Stimulated activated CD4-positive, alpha-beta T cell treated with anti-CD3 and anti-CD28 coated beads, Interleukin-15, amount 100 ng/mL, for 24 hours (primary cell): ENCODE measurements at regions not wholly inside any gene's neighbourhood (a gene's known extent, or its start where the extent isn't known, plus 50 kb on each side); places are given as distances from the start of the nearest gene placed in this dataset.

Experiments used
- DNase-seq: peaks from one replicate; pipeline ENCODE4 v3.0.0-alpha.2; 2020

DNA sequence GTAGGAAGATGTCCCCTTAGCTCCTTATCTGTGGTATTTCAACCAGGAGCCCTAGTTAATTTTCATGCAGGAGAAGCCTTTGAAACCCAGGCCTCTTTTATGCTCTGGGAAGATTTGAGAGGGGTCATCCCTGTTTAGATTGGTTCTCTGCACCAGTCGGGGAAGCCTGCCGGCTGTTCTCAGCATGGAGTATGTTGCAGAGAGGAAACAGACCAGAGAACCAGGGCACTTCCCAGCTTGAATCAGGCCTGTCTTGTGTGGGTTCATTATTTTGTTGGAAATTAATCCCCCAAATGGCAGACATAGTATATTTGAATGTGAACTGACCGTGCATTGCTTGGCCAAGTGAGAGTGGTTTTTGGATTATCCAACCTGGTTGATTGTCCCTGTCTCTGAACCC lies 1082.1 kb upstream of the RBFOX1 start:
- DNase-seq = no peak

DNA sequence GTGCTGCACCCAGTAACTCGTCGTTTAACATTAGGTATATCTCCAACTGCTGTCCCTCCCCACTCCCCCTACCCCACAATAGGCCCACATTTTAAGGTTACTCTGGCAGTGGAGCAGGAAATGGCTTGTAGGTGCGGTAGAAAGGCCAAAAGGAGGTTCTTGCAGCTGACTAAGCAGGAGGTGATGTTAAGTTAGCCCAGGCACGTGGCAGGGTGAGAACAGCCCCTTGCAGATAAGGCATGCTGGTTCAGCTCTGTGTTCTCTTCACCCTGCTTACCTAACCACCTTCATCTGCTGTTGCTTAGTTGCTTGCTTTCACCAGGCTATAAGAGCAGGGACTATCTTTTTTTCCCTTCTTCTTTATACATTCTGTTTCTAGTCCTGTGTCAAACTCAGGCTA lies 1082.8 kb upstream of the RBFOX1 start:
- no peak for DNase-seq

DNA sequence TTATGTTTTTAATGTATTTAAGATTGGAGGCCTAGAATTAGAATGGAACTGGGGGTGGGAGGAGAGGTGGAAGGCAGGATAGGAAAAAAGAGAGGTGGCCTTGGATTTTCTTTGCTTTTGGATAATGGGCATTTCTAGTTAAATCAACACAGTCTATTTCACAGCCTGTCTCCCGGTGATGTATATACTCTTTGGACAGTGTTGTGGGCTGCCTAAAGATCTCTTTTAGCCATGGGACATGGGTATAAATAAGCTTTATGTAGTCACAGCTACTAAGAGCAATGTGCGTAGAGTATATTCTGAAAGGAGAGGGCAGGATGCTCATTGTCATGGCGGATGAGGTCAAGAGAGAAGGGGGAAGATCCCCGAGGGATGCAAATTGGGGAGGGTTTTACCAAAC lies 1084.4 kb upstream of the RBFOX1 start:
- no peak for DNase-seq

DNA sequence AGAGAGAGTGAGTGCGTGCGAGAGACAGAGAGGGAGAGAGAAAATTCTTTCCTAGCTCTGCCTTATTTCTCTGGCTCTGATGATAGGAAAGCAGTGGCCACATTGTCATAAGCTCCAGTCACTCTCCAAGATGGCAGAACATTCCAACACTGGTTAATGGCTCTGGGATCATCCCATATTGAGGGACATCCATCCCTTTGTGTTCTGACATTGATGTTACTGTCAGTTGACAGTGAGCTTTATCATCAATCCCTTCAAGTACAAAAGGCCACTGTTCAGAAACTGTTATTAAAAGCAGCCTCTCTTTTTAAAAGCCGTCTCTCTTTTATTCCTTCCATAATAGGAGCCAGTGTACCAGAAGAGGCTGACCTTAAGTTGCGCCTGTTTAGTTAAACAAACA lies 1084.9 kb upstream of the RBFOX1 start:
- DNase-seq = no peak

DNA sequence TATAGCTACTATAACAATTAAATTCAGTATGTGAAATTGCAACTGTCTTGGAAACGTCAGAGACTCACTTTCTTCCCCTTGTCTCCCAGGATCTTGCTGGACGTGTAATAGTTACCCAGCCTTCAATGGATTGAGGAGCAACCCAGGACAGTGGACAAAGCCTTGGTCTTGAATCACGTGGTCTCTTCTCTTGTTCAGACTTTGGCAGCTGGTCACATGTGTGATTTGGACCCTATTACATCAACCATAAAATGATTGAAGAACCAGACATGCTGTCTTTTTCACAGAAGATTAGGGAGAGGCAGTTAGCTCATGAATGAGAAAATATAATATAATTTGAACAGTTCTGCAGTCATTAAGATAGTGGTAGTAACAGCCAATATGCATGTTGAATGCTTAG lies 1085.5 kb upstream of the RBFOX1 start:
- DNase-seq = no peak

DNA sequence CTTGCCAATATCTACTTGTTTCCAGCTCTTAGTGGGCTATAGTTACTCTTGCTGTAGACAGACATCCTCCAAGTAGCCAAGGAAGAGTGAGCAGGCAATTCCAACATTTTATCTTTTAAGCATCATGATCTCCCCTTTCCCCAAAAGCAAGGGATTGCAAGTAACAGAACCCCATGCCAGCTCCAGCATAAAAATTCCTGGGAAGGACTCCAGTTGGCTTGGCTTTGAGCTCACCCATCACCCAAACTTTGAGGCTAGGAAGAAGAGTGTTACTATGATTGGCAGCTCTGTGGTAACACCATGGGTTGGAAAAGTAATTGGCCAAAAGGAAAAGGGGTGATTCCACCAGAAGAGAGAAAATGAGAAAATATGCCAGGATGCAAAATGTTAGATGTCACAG lies 1086.4 kb upstream of the RBFOX1 start:
- no peak for DNase-seq

DNA sequence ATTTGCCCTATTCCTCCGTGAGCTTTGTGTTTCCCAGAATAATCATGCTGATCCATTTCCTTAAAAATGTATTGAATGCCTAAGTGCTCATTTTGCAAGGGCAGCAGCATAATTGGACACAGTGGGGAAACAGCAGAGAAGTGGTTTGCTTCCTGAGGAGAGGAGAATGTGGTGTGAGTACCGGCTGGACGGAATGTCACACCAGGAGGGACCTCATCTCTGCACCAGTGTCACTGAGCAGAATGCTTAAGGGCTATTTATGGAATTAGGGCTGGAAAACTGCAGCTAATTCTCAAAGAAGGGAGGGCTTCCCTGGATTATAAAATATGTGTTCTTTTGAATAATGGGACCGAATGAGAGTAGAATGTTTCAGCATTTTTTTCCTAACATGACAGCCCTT lies 1100.6 kb upstream of the RBFOX1 start:
- no peak for DNase-seq

DNA sequence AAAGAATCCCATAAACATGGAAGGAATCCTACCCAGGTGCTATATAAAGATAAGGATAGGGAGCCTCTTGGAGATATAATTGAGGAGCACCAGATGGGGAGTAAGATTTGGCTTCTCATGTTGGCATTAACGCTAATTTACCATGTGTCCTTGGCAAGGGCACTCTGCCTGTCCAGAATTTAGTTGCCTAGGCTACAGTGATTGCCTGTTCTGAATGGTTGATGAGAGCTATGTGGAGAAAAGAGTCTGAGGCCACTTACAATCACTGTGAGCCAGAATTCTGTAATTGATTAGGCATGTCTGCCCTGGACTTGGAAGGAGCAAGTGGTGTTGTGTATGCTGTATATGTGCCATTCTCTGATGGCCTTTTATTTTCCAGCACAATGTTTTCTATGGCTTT lies 1101.2 kb upstream of the RBFOX1 start:
- no peak for DNase-seq

DNA sequence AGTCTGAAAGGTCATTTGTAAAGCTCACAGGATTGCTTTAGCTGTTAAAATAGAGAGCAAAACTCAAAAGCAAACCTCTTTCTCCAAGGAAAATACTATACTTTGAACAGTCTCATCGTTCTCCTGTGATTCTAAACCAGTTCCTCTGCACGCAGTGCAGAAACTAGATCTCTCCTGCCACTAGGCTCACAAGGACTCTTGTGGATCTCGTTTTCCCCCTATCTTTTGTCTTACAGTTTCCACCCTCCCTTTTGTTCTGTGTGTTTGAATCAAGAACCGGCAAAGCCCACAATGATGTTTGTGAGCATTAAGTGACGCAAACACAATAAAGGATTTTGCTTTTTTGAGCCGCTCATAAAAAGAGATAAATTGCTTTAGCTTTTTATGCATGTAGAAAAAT lies 1103.5 kb upstream of the RBFOX1 start:
- no peak for DNase-seq

DNA sequence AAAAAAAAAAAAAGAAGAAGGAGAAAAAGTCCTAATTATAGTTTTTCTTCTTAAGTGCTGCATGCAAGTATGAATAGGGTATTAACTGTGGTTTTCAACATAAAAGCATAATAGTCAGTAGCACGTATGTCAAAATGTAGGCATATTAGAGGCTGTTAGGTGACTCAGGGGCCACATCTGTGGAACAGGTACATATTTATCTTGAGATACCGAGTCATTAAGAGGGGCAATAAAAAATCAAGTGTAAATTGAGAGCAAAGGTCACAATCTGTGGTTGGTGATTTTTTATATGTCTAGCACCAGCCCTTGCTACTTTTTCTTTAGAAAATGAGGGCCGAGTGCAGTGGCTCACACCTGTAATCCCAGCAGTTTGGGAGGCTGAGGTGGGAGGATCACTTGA lies 1113.8 kb upstream of the RBFOX1 start:
- DNase-seq = no peak

DNA sequence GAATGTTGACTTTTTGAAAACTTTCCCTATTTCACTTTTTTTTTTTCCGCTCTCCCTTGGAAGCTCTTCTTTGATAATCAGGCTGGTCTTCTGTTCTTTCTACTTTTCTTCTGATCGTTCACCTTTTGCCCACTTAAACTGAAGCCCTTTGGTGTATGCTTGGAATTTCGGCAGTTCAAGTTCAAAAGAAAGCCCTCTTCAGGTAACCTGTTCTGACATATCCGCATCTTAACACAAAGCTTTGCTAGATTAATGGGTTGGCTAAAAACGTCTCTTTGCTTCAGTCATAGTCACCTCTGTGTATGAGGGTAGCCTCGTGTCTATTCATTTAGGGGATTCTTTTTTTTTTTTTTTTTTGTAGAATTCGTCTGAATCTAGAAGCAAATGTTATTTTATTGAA lies 1115.8 kb upstream of the RBFOX1 start:
- no peak for DNase-seq

DNA sequence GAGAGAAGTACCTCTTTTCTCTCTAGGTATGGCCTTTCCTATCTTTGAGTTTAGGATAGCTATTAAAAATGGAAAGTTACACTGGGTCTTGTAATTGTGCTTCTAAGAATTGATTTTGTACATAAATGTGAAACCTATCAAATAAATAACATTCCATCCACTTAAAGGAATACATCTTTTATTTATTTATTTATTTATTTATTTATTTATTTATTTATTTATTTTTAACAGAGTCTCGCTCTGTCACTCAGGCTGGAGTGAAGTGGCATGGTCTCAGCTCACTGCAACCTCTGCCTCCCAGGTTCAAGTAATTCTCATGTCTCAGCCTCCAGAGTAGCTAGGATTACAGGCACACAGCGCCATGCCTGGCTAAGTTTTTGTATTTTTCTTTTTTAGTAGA lies 1114.0 kb upstream of the EEF2KMT start:
- no peak for DNase-seq

DNA sequence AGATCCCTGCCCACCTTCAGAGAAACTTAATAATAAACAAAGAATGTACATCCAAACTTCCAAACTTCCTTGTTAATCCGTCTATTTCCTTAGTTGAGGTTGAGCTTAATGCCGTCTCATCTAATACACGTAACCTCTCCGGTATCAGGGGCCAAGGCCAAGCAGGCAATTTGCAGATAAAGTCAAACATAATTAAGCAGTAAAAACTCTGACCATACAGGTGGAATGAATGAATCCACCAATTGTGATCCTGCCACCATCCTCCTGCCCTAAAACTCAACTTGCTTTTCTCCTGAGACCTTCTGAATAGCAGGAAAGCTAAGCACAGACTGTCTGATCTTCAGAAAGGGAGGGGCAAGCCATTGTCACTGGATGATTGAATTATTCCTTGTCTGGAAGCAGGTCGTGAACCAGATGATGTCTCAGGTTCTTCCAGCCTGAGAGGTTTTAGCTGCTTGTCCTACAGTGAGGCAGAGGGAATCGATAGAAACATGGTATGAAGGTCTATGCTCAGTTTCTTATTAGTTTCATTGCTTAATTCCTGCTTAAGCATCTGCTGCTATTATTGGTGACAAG lies 1111.8 kb upstream of the EEF2KMT start:
- no peak for DNase-seq

DNA sequence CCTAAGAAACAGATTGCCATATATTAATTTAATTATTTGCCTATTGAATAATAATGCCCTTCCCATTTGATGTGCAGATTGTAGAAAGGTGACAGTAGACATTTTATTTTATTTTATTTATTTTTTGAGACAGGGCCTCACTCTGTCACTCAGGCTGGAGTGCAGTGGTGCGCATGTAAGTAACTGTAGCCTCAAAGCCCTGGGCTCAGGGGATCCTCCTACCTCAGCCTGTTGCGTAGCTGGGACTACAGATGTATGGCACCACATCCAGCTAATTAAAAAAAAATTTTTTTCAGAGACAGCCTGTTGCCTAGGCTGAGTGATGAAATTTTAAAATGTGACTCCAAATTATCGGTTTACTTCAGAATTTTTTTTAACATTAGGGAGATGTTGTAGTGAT lies 1110.0 kb upstream of the EEF2KMT start:
- no peak for DNase-seq

DNA sequence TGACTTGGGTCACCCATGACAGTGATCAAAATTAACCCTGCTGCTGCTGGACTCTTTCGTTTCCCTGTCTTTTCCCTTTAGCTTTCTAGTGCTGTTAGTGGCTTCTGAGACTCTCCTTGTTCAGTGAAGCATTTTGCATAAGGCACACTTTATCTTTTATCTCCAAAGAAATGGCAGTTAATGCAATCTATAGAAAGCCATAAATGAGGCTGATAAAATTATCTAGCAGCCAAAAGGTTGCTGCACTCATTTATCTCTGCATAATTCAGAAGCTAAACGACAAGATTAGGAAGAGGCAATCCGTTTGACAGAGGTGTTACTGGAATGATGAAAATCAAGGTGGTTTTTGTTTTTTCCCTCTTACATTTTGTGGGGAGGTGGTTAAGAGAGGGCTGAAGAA lies 1109.5 kb upstream of the EEF2KMT start:
- DNase-seq = no peak

DNA sequence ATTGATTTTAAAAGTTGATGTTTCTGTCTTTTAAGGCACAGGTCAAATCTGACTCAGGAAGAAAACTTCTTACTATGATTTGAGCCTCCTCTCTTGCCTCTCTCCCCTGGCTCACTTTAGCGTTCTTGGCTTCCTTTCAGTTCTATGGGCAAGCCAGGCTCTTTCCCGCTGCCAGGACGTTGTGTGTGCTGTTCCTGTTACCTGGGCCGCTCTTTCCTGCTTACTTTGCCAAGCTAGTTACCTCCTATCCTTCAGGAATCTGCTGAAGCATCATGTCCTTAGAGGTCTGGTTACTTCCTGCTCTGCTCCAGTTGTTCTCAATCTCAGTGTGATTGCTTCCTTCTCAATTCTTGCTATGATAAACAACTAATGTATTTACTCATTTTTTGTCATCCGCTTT lies 1108.5 kb upstream of the EEF2KMT start:
- DNase-seq = no peak

DNA sequence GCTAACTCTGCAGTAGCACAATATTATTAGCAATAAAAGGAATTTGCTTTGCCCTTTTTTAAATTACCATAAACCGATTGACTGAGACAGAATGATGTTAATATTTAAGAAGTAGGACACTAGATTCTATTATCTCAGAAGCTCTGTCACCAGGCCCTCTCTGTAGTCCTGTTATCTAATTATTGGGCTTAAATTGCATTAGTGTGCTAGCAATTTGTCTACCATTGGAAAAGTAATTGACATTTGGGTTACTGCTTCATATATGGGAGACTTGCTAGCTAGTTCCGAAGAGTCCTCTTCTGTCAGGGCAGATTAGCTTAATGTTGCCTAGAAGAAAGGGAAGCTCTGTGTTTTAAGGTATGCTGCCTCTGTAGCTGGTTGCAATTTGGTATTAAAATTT lies 1107.3 kb upstream of the EEF2KMT start:
- DNase-seq = no peak

DNA sequence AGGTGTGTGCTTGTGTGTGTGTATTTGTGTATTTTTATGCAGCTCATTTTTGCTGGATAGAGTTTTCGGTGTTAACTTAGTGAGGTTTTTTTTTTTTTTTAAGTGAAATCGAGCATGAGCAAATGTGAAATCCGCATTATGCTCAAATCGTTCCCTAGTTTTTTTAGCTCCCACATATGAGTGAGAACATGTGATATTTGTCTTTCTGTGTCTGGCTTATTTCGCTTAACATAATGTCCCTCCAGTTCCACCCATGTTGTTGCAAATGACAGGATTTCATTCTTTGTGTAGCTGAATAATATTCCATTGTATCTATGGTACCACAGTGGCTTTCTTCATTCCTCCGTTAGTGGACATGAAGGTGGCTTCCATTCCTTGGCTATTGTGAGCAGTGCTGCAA lies 1103.3 kb upstream of the EEF2KMT start:
- DNase-seq = no peak

DNA sequence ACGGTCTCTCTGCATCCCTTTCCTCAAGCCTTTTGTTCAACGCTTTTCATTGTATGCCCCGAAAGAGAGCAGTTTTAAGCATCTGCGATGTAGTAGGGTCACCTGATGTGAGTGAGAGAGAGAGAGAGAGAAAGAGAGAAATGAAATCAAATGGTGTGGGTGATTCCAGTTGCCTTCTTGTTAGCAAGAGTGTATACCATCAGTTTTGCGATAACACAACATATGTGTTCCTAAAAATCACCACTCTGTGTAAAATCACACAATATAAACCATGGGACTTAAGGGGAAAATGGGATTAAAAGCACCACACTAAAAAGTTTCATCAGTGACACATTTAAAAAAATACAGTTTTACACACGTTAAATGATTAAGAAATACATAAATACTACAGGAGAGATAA lies 1102.7 kb upstream of the EEF2KMT start:
- no peak for DNase-seq

DNA sequence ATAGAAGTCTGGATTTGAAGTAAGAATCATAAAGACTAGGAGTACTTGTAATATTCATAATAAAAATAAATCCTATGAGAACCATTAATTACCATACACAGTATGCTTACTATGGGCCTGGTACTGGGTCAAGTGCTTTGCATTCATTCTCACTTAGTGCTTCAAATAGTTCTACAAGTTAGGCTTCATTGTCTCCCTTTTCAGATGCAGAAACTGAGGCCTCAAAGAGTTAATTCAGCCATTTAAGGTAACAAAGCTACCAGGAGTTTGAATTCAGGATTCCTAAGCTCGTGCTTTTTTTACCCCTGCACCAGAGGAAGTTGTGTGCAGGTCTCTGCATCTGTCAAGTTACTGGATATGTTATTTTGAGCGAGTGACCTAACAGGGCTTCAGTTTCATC lies 1098.4 kb upstream of the EEF2KMT start:
- no peak for DNase-seq

DNA sequence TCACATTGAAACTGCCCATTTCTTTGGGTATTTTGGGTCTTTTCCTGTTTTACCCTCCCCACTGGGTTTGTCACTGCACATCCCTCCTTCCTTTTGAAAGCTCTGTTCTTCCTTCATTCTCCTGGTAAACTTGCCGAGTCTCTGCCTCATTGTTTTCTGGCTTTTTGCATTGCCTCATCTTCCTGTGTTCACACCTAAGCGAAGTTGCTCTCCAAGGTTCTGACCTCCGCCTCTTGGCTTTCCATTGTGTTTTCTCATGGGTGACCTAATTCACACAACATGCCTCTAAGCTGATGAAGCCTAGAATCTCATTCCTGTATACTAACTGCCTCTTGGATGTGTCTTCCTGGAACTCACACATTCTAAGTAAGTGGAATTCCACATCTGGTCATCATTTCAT lies 1096.1 kb upstream of the EEF2KMT start:
- DNase-seq = no peak

DNA sequence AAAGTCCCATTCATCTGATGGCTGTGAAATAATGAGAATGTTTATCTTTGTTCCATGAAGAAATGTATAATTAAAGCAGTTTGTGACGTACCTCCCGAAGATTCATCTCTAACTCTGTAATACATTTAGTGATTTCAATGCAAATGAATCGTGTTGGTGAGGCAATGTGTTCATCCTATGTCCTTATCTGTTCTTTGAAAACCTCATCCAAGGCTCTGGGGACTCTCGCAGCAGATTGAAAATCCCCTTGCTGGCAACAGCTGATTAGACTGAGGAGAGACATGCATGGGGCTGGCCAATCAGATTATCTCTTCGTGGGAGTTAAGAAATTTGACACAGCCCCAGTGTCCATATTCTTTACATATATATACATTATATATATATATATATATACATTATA lies 1095.4 kb upstream of the EEF2KMT start:
- no peak for DNase-seq

DNA sequence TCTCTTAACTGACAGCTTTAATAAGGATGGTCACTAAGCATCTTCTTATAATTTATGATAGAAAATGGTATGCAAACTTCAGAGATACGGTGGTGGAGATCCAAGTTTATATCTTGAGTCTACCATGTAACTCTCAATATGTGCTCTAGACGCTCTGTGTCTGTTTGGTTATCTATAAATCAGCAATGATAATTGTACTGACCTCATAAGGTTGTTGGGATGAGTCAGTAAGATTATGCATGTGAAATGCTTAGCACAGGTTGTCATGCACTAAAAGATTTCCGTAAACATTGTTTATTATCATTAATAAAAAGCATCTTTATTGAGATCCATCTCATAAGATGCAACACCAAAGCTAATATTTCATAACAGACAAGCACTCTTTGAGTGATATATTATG lies 1094.9 kb upstream of the EEF2KMT start:
- DNase-seq = no peak

DNA sequence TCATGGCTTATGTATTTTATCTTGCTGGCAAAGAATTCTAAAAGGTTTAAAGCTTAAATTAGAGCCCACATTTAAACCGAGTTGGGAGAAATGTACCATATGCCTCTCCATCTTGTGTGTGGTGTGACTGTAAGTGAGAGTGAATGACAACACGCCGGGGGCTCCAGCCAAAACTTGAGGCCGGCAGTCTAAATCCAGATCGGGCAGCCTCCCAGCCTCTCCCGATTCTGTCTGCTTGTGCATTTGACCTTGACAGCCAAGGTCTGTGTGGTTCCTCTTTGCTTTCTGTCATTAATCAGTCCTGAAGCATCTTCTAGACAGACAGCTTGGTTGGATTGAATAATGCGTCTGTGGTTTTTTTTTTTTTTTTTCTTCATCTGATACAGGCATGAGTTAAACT lies 1093.2 kb upstream of the EEF2KMT start:
- DNase-seq = no peak

DNA sequence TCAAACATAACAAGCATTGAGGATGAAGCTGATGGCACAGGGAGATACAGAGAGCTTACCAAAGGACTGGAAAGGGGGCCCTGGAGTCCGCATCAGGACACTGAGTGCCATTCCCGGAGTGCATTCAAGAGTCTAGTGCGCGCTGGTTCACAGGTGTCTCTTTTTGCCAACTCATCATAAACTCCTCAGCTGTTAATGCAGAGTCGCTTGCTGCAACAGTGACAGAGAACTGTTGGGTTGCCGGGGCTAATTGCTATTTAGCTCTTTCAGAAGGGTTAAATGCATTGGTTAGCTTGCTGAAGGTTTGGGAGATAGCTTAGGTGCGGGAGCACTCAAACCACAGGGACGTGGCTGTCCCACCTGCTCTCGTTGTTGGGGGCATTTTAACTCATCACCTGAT lies 1091.6 kb upstream of the EEF2KMT start:
- no peak for DNase-seq

DNA sequence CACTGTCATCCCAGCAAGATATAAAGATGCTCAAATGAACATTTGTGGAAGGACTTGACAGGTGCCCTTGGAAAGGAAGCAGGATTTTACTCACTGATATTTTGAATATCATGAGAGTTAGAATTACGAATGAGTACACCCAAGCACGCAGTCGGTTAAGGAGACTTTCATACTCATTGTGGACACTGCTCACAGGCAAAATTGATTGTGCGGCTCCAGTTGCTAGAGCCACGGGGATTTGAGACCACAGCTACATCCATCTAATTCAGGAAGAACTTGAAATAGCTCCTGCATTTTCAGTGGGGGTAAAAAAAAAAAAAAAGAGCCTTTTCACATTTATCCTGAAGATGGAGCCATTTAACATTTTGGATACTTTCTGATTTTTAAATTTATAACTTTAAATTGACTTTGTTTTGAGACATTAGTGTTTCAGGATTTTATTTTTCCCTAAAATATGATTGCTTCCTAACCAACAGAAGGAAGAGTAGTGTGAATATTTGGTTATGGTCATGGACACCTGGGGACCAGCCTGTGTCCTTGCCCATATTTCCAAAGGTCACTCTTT lies 1080.1 kb upstream of the EEF2KMT start:
- DNase-seq = no peak
